ENCODE measurements at regions not wholly inside any gene's neighbourhood (a gene's known extent, or its start where the extent isn't known, plus 50 kb on each side); places are given as distances from the start of the nearest gene placed in this dataset.

GRCh38 chr5:98608052-98608451 lies 165.4 kb upstream of the RGMB start:
- DNase-seq (ENCODE audit: low spot score), result no peak

- no peak for DNase-seq (ENCODE audit: low spot score)
Measured at GRCh38 chr5:98614341-98614740, 159.1 kb upstream of the RGMB start.

- DNase-seq (ENCODE audit: low spot score), result no peak
Measured at GRCh38 chr5:98621821-98622220, 151.6 kb upstream of the RGMB start.

GRCh38 chr5:98624145-98624880 lies 149.2 kb upstream of the RGMB start:
- no peak for DNase-seq (ENCODE audit: low spot score)

- no peak for DNase-seq (ENCODE audit: low spot score)
Measured at GRCh38 chr5:98627121-98627520, 146.3 kb upstream of the RGMB start.

GRCh38 chr5:98630621-98631020 lies 142.8 kb upstream of the RGMB start:
- no peak for DNase-seq (ENCODE audit: low spot score)

GRCh38 chr5:98631311-98632054 lies 142.0 kb upstream of the RGMB start:
- DNase-seq (ENCODE audit: low spot score), result no peak

- DNase-seq (ENCODE audit: low spot score), result no peak
Measured at GRCh38 chr5:98635656-98636055, 137.8 kb upstream of the RGMB start.

- no peak for DNase-seq (ENCODE audit: low spot score)
Measured at GRCh38 chr5:98637116-98637515, 136.3 kb upstream of the RGMB start.

- no peak for DNase-seq (ENCODE audit: low spot score)
Measured at GRCh38 chr5:98637557-98637956, 135.9 kb upstream of the RGMB start.

GRCh38 chr5:98638111-98638510 lies 135.4 kb upstream of the RGMB start:
- no peak for DNase-seq (ENCODE audit: low spot score)

GRCh38 chr5:98638701-98639100 lies 134.8 kb upstream of the RGMB start:
- no peak for DNase-seq (ENCODE audit: low spot score)

- no peak for DNase-seq (ENCODE audit: low spot score)
Measured at GRCh38 chr5:98639274-98639673, 134.2 kb upstream of the RGMB start.

- DNase-seq (ENCODE audit: low spot score), result no peak
Measured at GRCh38 chr5:98641671-98642070, 131.8 kb upstream of the RGMB start.

GRCh38 chr5:98643569-98643968 lies 129.9 kb upstream of the RGMB start:
- no peak for DNase-seq (ENCODE audit: low spot score)

GRCh38 chr5:98651715-98652114 lies 121.7 kb upstream of the RGMB start:
- DNase-seq (ENCODE audit: low spot score), result no peak

GRCh38 chr5:98656125-98656795 lies 117.2 kb upstream of the RGMB start:
- DNase-seq (ENCODE audit: low spot score), result no peak

- DNase-seq (ENCODE audit: low spot score), result no peak
Measured at GRCh38 chr5:98656796-98657195, 116.7 kb upstream of the RGMB start.

GRCh38 chr5:98657559-98657958 lies 115.9 kb upstream of the RGMB start:
- no peak for DNase-seq (ENCODE audit: low spot score)

GRCh38 chr5:98663521-98663920 lies 109.9 kb upstream of the RGMB start:
- no peak for DNase-seq (ENCODE audit: low spot score)

- DNase-seq (ENCODE audit: low spot score), result no peak
Measured at GRCh38 chr5:98664736-98665135, 108.7 kb upstream of the RGMB start.

- DNase-seq (ENCODE audit: low spot score), result no peak
Measured at GRCh38 chr5:98679963-98680362, 93.5 kb upstream of the RGMB start.

- DNase-seq (ENCODE audit: low spot score), result no peak
Measured at GRCh38 chr5:98690002-98690401, 83.5 kb upstream of the RGMB start.
